ENCODE measurements at regions not wholly inside any gene's neighbourhood (a gene's known extent, or its start where the extent isn't known, plus 50 kb on each side); places are given as distances from the start of the nearest gene placed in this dataset.

DNA sequence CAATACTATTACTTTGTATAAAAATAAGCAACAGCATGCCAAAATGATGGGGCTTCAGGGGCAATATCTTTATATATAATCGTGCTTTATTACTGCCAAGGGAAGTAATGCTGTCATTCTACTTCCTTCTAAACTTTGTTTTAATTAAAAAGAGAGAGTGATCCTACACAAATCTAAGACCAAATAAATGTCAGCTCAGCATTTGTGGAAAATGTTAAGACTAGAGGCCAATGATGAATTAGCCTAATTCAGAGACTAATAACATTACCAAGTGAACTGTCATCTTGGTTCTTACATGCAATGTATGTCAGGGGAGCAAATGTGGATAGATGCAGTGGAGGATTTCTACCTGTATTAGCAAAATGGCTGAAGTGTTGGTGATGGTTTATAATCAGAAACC is 166.4 kb upstream of the PTCHD1 start:
- no peak overlapping the region for H3K27ac ChIP-seq (ENCODE audit: poor library complexity, severe bottlenecking)
- no peaks in the 10 kb centered on the region for H3K9me3 ChIP-seq (ENCODE audit: severe bottlenecking)
- H3K4me3 ChIP-seq (ENCODE audit: severe bottlenecking), result no peak overlapping the region
- no peaks in the 10 kb centered on the region for H3K4me1 ChIP-seq (ENCODE audit: insufficient read depth, poor library complexity, severe bottlenecking)
- no peaks in the 10 kb centered on the region for H3K36me3 ChIP-seq (ENCODE audit: low read depth)
- TF ChIP-seq, protein P1, sequence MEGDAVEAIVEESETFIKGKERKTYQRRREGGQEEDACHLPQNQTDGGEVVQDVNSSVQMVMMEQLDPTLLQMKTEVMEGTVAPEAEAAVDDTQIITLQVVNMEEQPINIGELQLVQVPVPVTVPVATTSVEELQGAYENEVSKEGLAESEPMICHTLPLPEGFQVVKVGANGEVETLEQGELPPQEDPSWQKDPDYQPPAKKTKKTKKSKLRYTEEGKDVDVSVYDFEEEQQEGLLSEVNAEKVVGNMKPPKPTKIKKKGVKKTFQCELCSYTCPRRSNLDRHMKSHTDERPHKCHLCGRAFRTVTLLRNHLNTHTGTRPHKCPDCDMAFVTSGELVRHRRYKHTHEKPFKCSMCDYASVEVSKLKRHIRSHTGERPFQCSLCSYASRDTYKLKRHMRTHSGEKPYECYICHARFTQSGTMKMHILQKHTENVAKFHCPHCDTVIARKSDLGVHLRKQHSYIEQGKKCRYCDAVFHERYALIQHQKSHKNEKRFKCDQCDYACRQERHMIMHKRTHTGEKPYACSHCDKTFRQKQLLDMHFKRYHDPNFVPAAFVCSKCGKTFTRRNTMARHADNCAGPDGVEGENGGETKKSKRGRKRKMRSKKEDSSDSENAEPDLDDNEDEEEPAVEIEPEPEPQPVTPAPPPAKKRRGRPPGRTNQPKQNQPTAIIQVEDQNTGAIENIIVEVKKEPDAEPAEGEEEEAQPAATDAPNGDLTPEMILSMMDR (IDR thresholded peaks at IDR 0.05; ENCODE audit: poor library complexity, severe bottlenecking), result no peak
- no peak for ATAC-seq (ENCODE audit: low read depth)
- no peak for DNase-seq (ENCODE audit: low spot score)
- no peaks in the 10 kb centered on the region for H3K27me3 ChIP-seq (ENCODE audit: insufficient read depth, poor library complexity, severe bottlenecking)

DNA sequence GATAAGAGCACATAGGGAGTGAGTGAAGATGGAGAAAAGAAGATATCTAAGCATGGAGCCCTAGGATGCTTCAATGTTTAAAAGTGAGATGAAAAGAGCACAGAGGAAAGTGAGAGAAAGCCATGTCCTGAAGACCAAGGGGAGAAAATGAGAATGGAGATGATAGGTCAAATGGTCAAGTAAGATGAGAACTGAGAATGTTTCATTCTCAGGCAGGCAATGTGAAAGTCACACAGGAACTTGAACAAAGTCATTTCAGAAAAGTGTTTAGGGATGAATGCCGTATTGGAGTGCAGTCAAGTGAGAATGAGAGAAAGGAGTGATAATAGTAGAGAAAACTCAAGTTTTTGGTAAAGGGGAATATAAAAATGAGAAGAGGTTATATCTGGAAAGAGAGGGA is 148.7 kb upstream of the PTCHD1 start:
- no peak overlapping the region for H3K4me3 ChIP-seq (ENCODE audit: severe bottlenecking)
- no peak overlapping the region for H3K27ac ChIP-seq (ENCODE audit: poor library complexity, severe bottlenecking)
- ATAC-seq (ENCODE audit: low read depth), result no peak
- no peaks in the 10 kb centered on the region for H3K4me1 ChIP-seq (ENCODE audit: insufficient read depth, poor library complexity, severe bottlenecking)
- no peaks in the 10 kb centered on the region for H3K27me3 ChIP-seq (ENCODE audit: insufficient read depth, poor library complexity, severe bottlenecking)
- no peaks in the 10 kb centered on the region for H3K9me3 ChIP-seq (ENCODE audit: severe bottlenecking)
- TF ChIP-seq, protein P1 (IDR thresholded peaks at IDR 0.05; ENCODE audit: poor library complexity, severe bottlenecking), result no peak
- no peaks in the 10 kb centered on the region for H3K36me3 ChIP-seq (ENCODE audit: low read depth)
- DNase-seq (ENCODE audit: low spot score), result no peak

DNA sequence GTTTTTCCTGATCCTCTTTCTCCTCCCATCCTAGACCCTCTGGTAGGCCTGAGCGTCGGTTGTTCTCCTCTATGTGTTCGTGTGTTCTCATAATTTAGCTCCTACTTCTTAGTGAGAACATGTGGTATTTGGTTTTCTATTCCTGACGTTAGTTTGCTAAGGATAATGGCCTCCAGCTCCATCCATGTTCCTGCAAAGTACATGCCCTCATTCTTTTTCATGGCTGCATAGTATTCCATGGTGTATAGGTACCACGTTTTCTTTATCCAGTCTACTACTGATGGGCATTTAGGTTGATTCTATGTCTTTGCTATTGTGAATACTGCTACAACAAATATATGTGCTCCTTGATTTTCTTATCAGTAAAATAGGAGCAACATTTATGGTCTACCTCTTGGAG is 146.8 kb upstream of the PTCHD1 start:
- no peak for ATAC-seq (ENCODE audit: low read depth)
- no peaks in the 10 kb centered on the region for H3K9me3 ChIP-seq (ENCODE audit: severe bottlenecking)
- TF ChIP-seq, protein P1 (IDR thresholded peaks at IDR 0.05; ENCODE audit: poor library complexity, severe bottlenecking), result no peak
- no peak overlapping the region for H3K27ac ChIP-seq (ENCODE audit: poor library complexity, severe bottlenecking)
- H3K4me3 ChIP-seq (ENCODE audit: severe bottlenecking), result no peak overlapping the region
- H3K36me3 ChIP-seq (ENCODE audit: low read depth), result no peaks in the 10 kb centered on the region
- no peaks in the 10 kb centered on the region for H3K4me1 ChIP-seq (ENCODE audit: insufficient read depth, poor library complexity, severe bottlenecking)
- no peaks in the 10 kb centered on the region for H3K27me3 ChIP-seq (ENCODE audit: insufficient read depth, poor library complexity, severe bottlenecking)
- DNase-seq (ENCODE audit: low spot score), result no peak

DNA sequence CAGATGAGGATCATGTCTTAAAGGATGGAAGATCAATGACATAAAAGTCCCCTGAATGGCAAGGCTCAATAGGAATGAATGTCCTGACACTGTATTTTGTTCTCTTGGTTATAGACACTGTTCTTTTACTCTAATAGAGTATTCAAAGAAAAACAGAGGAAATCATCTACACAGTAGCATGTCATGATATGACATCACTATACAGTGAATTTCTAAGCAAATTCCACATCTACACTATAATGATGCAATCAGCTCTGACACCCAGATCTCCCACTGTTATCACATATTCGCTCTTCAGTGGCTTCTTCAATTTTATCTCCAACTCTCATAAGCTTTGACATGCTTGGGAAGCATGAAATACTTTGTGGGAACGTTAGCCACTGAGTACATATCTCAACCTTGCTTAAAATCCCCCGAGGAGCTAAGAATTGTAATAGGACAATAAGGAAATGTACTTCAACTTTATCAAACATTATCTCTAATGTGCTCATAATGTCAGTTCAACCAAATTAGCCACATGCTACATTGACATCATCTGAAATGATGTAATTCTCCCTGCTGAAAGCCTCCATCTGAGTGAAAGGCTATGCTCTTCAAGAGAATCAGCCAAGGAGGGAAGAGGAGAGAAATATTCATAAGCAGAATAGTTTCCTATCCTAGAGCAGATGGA is 139.6 kb upstream of the PTCHD1 start:
- TF ChIP-seq, protein P1 (IDR thresholded peaks at IDR 0.05; ENCODE audit: poor library complexity, severe bottlenecking), result no peak
- no peak for DNase-seq (ENCODE audit: low spot score)
- H3K27ac ChIP-seq (ENCODE audit: poor library complexity, severe bottlenecking), result no peak overlapping the region
- H3K27me3 ChIP-seq (ENCODE audit: insufficient read depth, poor library complexity, severe bottlenecking), result no peaks in the 10 kb centered on the region
- H3K4me1 ChIP-seq (ENCODE audit: insufficient read depth, poor library complexity, severe bottlenecking), result no peaks in the 10 kb centered on the region
- H3K36me3 ChIP-seq (ENCODE audit: low read depth), result no peaks in the 10 kb centered on the region
- no peak overlapping the region for H3K4me3 ChIP-seq (ENCODE audit: severe bottlenecking)
- H3K9me3 ChIP-seq (ENCODE audit: severe bottlenecking), result no peaks in the 10 kb centered on the region
- no peak for ATAC-seq (ENCODE audit: low read depth)

DNA sequence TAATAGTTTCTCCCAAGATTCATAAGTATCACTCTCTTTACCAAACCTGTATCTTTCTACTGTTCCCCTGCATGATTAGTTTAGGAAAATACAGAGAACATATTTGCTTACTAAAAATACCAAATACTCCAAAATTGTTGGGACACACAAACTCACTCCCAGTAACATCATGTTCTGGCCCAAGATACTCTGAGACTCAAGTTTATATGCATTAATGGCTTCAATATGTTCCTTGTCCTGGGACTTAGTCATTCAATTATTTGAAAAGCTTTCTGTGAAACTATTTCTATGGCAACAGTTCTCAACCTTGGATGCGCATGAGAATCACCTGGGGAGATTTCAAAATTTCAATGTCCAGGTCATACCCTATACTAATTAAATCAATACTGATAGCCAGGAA is 138.9 kb upstream of the PTCHD1 start:
- no peaks in the 10 kb centered on the region for H3K36me3 ChIP-seq (ENCODE audit: low read depth)
- H3K4me3 ChIP-seq (ENCODE audit: severe bottlenecking), result no peak overlapping the region
- no peak overlapping the region for H3K27ac ChIP-seq (ENCODE audit: poor library complexity, severe bottlenecking)
- DNase-seq (ENCODE audit: low spot score) (no peak), ATAC-seq (ENCODE audit: low read depth) (no peak)
- TF ChIP-seq, protein P1 (IDR thresholded peaks at IDR 0.05; ENCODE audit: poor library complexity, severe bottlenecking), result no peak
- no peaks in the 10 kb centered on the region for H3K4me1 ChIP-seq (ENCODE audit: insufficient read depth, poor library complexity, severe bottlenecking)
- H3K27me3 ChIP-seq (ENCODE audit: insufficient read depth, poor library complexity, severe bottlenecking), result no peaks in the 10 kb centered on the region
- no peaks in the 10 kb centered on the region for H3K9me3 ChIP-seq (ENCODE audit: severe bottlenecking)

All from RWPE2 (cell line).